ENCODE measurements at regions not wholly inside any gene's neighbourhood (a gene's known extent, or its start where the extent isn't known, plus 50 kb on each side); places are given as distances from the start of the nearest gene placed in this dataset.

DNA sequence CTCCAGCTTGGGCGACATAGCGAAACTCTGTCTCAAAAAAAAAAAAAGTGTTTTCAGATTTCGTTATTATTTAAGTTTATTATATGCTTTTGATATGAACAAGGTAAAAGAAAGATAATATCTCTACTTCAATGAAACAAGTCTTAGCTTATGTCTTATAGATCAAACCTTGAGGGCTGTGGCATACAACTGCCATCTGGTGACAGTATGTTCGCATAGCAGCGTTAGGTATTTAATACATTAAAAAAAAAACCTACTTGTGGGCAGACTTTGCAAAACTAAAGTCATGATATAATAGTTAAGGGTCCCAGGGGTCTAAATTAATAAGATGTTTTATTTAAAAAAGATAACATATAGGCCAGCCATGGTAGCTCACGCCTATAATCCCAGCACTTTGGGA, 161.2 kb upstream of the AMOT start:
- Histone ChIP-seq H3K36me3 (ENCODE audit: control insufficient read depth, insufficient read depth, low read length) (no peaks in the 10 kb centered on the region), H3K9me3 (ENCODE audit: control insufficient read depth, low read length) (no peaks in the 10 kb centered on the region), H3K4me3 (ENCODE audit: insufficient read depth, low read depth, low read length) (no peak overlapping the region), H3K4me1 (ENCODE audit: control insufficient read depth, insufficient read depth, low read length) (no peaks in the 10 kb centered on the region), H3K27ac (ENCODE audit: insufficient read depth, low read depth, low read length, poor library complexity, severe bottlenecking) (no peak overlapping the region), H3K27me3 (ENCODE audit: control insufficient read depth, insufficient read depth, low read length, poor library complexity, severe bottlenecking) (no peaks in the 10 kb centered on the region)
- 100% methylated on average over 1 of the region's 6 CpGs; no CpG with 5 or more reads in 1 of the 2 experiments for WGBS, 2 experiments

GRCh38 chrX:112997991-112998390, 157.4 kb upstream of the AMOT start:
- Histone ChIP-seq H3K4me3 (ENCODE audit: insufficient read depth, low read depth, low read length) (no peak overlapping the region), H3K9me3 (ENCODE audit: control insufficient read depth, low read length) (no peaks in the 10 kb centered on the region), H3K4me1 (ENCODE audit: control insufficient read depth, insufficient read depth, low read length) (no peaks in the 10 kb centered on the region), H3K27me3 (ENCODE audit: control insufficient read depth, insufficient read depth, low read length, poor library complexity, severe bottlenecking) (no peaks in the 10 kb centered on the region), H3K27ac (ENCODE audit: insufficient read depth, low read depth, low read length, poor library complexity, severe bottlenecking) (no peak overlapping the region), H3K36me3 (ENCODE audit: control insufficient read depth, insufficient read depth, low read length) (no peaks in the 10 kb centered on the region)
- WGBS, 2 experiments = 65 to 92% methylated on average over 1 of the region's 1 CpG

DNA sequence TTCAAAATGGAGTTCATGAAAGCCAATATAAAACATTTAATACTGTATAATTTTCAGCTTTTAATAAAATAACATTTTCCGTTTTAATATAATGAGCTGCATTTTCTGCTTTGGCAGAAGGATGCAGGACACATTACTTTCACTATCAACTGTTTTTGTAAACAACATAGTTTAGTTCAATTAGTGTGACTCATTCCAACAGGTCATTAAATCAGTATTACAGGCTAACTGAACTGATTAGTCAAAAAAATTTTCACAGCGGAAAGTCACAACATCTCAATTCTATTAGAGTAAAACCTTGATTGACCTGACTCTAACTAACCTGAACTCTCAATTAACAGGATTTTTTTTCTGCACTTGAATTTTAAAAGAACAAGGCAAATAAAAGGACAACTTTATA, 151.2 kb upstream of the AMOT start:
- Histone ChIP-seq H3K27me3 (ENCODE audit: control insufficient read depth, insufficient read depth, low read length, poor library complexity, severe bottlenecking) (no peaks in the 10 kb centered on the region), H3K27ac (ENCODE audit: insufficient read depth, low read depth, low read length, poor library complexity, severe bottlenecking) (no peak overlapping the region), H3K4me3 (ENCODE audit: insufficient read depth, low read depth, low read length) (no peak overlapping the region), H3K36me3 (ENCODE audit: control insufficient read depth, insufficient read depth, low read length) (no peaks in the 10 kb centered on the region), H3K4me1 (ENCODE audit: control insufficient read depth, insufficient read depth, low read length) (no peaks in the 10 kb centered on the region), H3K9me3 (ENCODE audit: control insufficient read depth, low read length) (no peaks in the 10 kb centered on the region)
- 89 to 94% methylated on average over 1 to 2 of the region's 2 CpGs for WGBS, 2 experiments

DNA sequence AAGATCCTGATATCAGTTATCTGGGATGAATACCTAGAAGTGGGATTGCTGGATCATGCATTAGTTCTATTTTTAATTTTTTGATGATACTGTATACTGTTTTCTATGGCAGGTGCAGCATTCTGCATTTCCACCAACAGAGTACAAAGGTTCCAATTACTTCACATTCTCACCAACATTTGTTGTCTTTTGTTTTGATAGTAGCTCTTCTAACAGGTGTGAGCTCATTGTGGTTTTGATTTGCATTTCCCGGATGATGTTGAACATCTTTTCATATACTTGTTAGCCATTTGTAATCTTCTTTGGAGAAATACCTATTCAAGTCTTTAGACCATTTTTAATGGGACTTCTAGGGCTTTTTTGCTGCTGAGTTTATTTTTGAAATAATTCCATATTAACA, 139.2 kb upstream of the AMOT start:
- WGBS, 2 experiments = no CpG with 5 or more reads among the region's 1 CpG
- H3K4me1 ChIP-seq (ENCODE audit: control insufficient read depth, insufficient read depth, low read length) = no peaks in the 10 kb centered on the region
- no peaks in the 10 kb centered on the region for H3K9me3 ChIP-seq (ENCODE audit: control insufficient read depth, low read length)
- H3K36me3 ChIP-seq (ENCODE audit: control insufficient read depth, insufficient read depth, low read length) = no peaks in the 10 kb centered on the region
- no peaks in the 10 kb centered on the region for H3K27me3 ChIP-seq (ENCODE audit: control insufficient read depth, insufficient read depth, low read length, poor library complexity, severe bottlenecking)
- no peak overlapping the region for H3K4me3 ChIP-seq (ENCODE audit: insufficient read depth, low read depth, low read length)
- no peak overlapping the region for H3K27ac ChIP-seq (ENCODE audit: insufficient read depth, low read depth, low read length, poor library complexity, severe bottlenecking)

- Histone ChIP-seq H3K27ac (ENCODE audit: insufficient read depth, low read depth, low read length, poor library complexity, severe bottlenecking) (no peak overlapping the region), H3K27me3 (ENCODE audit: control insufficient read depth, insufficient read depth, low read length, poor library complexity, severe bottlenecking) (no peaks in the 10 kb centered on the region), H3K4me1 (ENCODE audit: control insufficient read depth, insufficient read depth, low read length) (no peaks in the 10 kb centered on the region), H3K4me3 (ENCODE audit: insufficient read depth, low read depth, low read length) (no peak overlapping the region), H3K9me3 (ENCODE audit: control insufficient read depth, low read length) (no peaks in the 10 kb centered on the region), H3K36me3 (ENCODE audit: control insufficient read depth, insufficient read depth, low read length) (no peaks in the 10 kb centered on the region)
- WGBS, 2 experiments = 75 to 92% methylated on average over 1 to 2 of the region's 2 CpGs
These were observed 127.9 kb upstream of the AMOT start for GRCh38 chrX:112968351-112969133.

- Histone ChIP-seq H3K36me3 (ENCODE audit: control insufficient read depth, insufficient read depth, low read length) (no peaks in the 10 kb centered on the region), H3K27me3 (ENCODE audit: control insufficient read depth, insufficient read depth, low read length, poor library complexity, severe bottlenecking) (no peaks in the 10 kb centered on the region), H3K9me3 (ENCODE audit: control insufficient read depth, low read length) (no peaks in the 10 kb centered on the region), H3K4me3 (ENCODE audit: insufficient read depth, low read depth, low read length) (no peak overlapping the region), H3K27ac (ENCODE audit: insufficient read depth, low read depth, low read length, poor library complexity, severe bottlenecking) (no peak overlapping the region), H3K4me1 (ENCODE audit: control insufficient read depth, insufficient read depth, low read length) (no peaks in the 10 kb centered on the region)
- 89 to 96% methylated on average over 3 to 4 of the region's 4 CpGs for WGBS, 2 experiments
These were observed 127.3 kb upstream of the AMOT start for GRCh38 chrX:112967903-112968302.

GRCh38 chrX:112967341-112967740, 126.7 kb upstream of the AMOT start:
- H3K36me3 ChIP-seq (ENCODE audit: control insufficient read depth, insufficient read depth, low read length) = no peaks in the 10 kb centered on the region

GRCh38 chrX:112961981-112962380, 121.3 kb upstream of the AMOT start:
- no peaks in the 10 kb centered on the region for H3K27me3 ChIP-seq (ENCODE audit: control insufficient read depth, insufficient read depth, low read length, poor library complexity, severe bottlenecking)
- H3K27ac ChIP-seq (ENCODE audit: insufficient read depth, low read depth, low read length, poor library complexity, severe bottlenecking) = no peak overlapping the region
- no peaks in the 10 kb centered on the region for H3K4me1 ChIP-seq (ENCODE audit: control insufficient read depth, insufficient read depth, low read length)
- no peaks in the 10 kb centered on the region for H3K36me3 ChIP-seq (ENCODE audit: control insufficient read depth, insufficient read depth, low read length)
- no peak overlapping the region for H3K4me3 ChIP-seq (ENCODE audit: insufficient read depth, low read depth, low read length)
- no peaks in the 10 kb centered on the region for H3K9me3 ChIP-seq (ENCODE audit: control insufficient read depth, low read length)

More at GRCh38 chrX:112967341-112967740, 126.7 kb upstream of the AMOT start:
- no peak overlapping the region for H3K4me3 ChIP-seq (ENCODE audit: insufficient read depth, low read depth, low read length)
- WGBS, 2 experiments = 100% methylated on average over 1 of the region's 1 CpG
- H3K27me3 ChIP-seq (ENCODE audit: control insufficient read depth, insufficient read depth, low read length, poor library complexity, severe bottlenecking) = no peaks in the 10 kb centered on the region
- H3K4me1 ChIP-seq (ENCODE audit: control insufficient read depth, insufficient read depth, low read length) = no peaks in the 10 kb centered on the region
- no peaks in the 10 kb centered on the region for H3K9me3 ChIP-seq (ENCODE audit: control insufficient read depth, low read length)
- no peak overlapping the region for H3K27ac ChIP-seq (ENCODE audit: insufficient read depth, low read depth, low read length, poor library complexity, severe bottlenecking)

DNA sequence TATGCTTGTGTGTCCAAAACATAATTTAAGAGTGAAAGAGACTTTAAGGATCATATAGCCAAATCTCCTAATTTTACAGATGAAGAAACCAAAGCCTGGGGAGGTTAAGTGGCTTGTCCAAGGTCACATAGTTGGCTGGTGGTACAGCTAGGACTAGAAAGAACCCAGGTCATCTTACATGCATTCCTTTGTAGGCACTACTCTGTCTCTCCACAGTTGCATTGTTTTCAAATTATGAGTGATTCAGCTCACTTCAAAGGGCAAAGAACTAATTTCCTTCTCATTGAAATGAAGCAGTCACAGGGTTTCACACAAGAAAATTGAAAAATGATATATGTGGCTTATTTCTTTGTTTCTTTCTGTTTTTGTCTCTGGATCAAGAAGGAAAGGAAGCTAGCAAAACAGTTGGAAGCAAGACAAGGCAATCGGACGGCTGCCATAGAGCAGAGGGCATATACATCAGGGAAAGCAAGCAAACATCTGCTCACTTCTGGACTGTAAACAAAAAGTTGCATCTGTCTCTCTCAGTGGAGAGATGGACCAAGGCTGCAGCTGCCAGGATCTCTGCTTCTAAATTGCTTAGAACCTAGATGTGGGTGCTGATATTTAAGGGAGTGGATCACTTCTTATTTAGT, 107.5 kb upstream of the AMOT start:
- no peaks in the 10 kb centered on the region for H3K36me3 ChIP-seq (ENCODE audit: control insufficient read depth, insufficient read depth, low read length)
- no peaks in the 10 kb centered on the region for H3K27me3 ChIP-seq (ENCODE audit: control insufficient read depth, insufficient read depth, low read length, poor library complexity, severe bottlenecking)
- no peaks in the 10 kb centered on the region for H3K4me1 ChIP-seq (ENCODE audit: control insufficient read depth, insufficient read depth, low read length)
- H3K27ac ChIP-seq (ENCODE audit: insufficient read depth, low read depth, low read length, poor library complexity, severe bottlenecking) = no peak overlapping the region
- no peaks in the 10 kb centered on the region for H3K9me3 ChIP-seq (ENCODE audit: control insufficient read depth, low read length)
- H3K4me3 ChIP-seq (ENCODE audit: insufficient read depth, low read depth, low read length) = no peak overlapping the region
- 90 to 91% methylated on average over 2 of the region's 2 CpGs for WGBS, 2 experiments

- Histone ChIP-seq H3K36me3 (ENCODE audit: control insufficient read depth, insufficient read depth, low read length) (no peaks in the 10 kb centered on the region), H3K4me1 (ENCODE audit: control insufficient read depth, insufficient read depth, low read length) (no peaks in the 10 kb centered on the region), H3K27me3 (ENCODE audit: control insufficient read depth, insufficient read depth, low read length, poor library complexity, severe bottlenecking) (no peaks in the 10 kb centered on the region), H3K27ac (ENCODE audit: insufficient read depth, low read depth, low read length, poor library complexity, severe bottlenecking) (no peak overlapping the region), H3K9me3 (ENCODE audit: control insufficient read depth, low read length) (no peaks in the 10 kb centered on the region), H3K4me3 (ENCODE audit: insufficient read depth, low read depth, low read length) (no peak overlapping the region)
- WGBS, 2 experiments = 80 to 90% methylated on average over 1 of the region's 1 CpG
These were observed 105.6 kb upstream of the AMOT start for GRCh38 chrX:112946227-112946626.

All from ectodermal cell (in vitro differentiated cells).